K562 (cell line): ENCODE measurements at regions not wholly inside any gene's neighbourhood (a gene's known extent, or its start where the extent isn't known, plus 50 kb on each side); places are given as distances from the start of the nearest gene placed in this dataset.

Source experiments
- CEBPB ChIP-seq: fragments of 450-650 bp; IDR thresholded peaks from 2 replicates; pipeline ENCODE4 v1.6.1; 2016; ENCODE audit warnings: missing genetic modification characterization, missing compliant biosample characterization
- SPI1 ChIP-seq: IDR thresholded peaks from 2 replicates; pipeline ENCODE4 v1.6.1; 2011; ENCODE audit warnings: low read depth, low read length, control low read depth, borderline replicate concordance
- XRCC3 ChIP-seq: fragments of 450-650 bp; IDR thresholded peaks from 2 replicates; pipeline ENCODE4 v1.6.1; 2017; ENCODE audit warnings: mild to moderate bottlenecking, moderate library complexity
- ZBED1 ChIP-seq: IDR thresholded peaks from 2 replicates; pipeline ENCODE4 v1.6.1; 2014
- ZC3H11A ChIP-seq: IDR thresholded peaks from 2 replicates; pipeline ENCODE4 v1.6.1; 2012; ENCODE audit warnings: low read depth, low read length, improper control_type of control experiment
- ZNF696 ChIP-seq: fragments of 250-450 bp; sonication (Bioruptor Pico); conservative IDR thresholded peaks from 2 replicates; pipeline ENCODE4 v1.4.0; 2020; ENCODE audit warnings: mild to moderate bottlenecking, moderate library complexity
- TF ChIP-seq, protein P1 (sequence below): sonication (generic); formaldehyde crosslinking; IDR thresholded peaks from 2 replicates; pipeline ENCODE4 v1.8.1; 2022; ENCODE audit warnings: missing genetic modification reagents
- TF ChIP-seq, protein P2 (sequence below), 2 experiments: fragments of 450-650 bp; formaldehyde crosslinking in 1 of 2; IDR thresholded peaks; 2 replicates each; pipeline versions ENCODE4 v1.4.0 to v1.6.1; 2014 to 2020; ENCODE audit warnings: mild to moderate bottlenecking in 2 of 2, borderline replicate concordance in 1 of 2, low read depth in 1 of 2

DNA sequence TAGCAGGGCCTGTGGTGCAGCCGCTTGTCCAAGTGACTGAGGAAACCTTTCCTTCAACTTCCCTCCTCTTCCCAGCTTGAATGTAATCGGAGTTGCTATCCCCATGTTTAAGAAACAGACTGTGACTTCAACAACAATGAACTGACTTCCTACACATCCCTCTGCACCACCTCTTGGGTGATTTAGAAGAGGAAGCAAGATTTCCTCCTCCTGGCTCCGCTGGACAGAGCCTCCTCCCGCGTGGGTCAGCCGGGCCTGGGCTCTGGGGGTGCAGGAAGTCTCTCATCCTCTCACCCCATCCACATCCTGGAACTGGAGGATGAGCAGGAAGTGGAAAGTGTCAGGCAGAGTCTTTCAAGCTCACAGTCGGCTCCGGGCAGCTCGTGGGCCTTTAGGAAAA lies 84.3 kb downstream of the GATA6 start:
- TF ChIP-seq ZBED1 (no peak), XRCC3 (no peak), ZNF696 (no peak), ZC3H11A (no peak), CEBPB (tag) (no peak), SPI1 (no peak)
- TF ChIP-seq, protein P1, sequence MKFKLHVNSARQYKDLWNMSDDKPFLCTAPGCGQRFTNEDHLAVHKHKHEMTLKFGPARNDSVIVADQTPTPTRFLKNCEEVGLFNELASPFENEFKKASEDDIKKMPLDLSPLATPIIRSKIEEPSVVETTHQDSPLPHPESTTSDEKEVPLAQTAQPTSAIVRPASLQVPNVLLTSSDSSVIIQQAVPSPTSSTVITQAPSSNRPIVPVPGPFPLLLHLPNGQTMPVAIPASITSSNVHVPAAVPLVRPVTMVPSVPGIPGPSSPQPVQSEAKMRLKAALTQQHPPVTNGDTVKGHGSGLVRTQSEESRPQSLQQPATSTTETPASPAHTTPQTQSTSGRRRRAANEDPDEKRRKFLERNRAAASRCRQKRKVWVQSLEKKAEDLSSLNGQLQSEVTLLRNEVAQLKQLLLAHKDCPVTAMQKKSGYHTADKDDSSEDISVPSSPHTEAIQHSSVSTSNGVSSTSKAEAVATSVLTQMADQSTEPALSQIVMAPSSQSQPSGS (CRISPR knock-in tag): no peak
- TF ChIP-seq, protein P2, sequence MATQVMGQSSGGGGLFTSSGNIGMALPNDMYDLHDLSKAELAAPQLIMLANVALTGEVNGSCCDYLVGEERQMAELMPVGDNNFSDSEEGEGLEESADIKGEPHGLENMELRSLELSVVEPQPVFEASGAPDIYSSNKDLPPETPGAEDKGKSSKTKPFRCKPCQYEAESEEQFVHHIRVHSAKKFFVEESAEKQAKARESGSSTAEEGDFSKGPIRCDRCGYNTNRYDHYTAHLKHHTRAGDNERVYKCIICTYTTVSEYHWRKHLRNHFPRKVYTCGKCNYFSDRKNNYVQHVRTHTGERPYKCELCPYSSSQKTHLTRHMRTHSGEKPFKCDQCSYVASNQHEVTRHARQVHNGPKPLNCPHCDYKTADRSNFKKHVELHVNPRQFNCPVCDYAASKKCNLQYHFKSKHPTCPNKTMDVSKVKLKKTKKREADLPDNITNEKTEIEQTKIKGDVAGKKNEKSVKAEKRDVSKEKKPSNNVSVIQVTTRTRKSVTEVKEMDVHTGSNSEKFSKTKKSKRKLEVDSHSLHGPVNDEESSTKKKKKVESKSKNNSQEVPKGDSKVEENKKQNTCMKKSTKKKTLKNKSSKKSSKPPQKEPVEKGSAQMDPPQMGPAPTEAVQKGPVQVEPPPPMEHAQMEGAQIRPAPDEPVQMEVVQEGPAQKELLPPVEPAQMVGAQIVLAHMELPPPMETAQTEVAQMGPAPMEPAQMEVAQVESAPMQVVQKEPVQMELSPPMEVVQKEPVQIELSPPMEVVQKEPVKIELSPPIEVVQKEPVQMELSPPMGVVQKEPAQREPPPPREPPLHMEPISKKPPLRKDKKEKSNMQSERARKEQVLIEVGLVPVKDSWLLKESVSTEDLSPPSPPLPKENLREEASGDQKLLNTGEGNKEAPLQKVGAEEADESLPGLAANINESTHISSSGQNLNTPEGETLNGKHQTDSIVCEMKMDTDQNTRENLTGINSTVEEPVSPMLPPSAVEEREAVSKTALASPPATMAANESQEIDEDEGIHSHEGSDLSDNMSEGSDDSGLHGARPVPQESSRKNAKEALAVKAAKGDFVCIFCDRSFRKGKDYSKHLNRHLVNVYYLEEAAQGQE (IDR thresholded peaks at IDR 0.05; ENCODE audit: borderline replicate concordance): peak; percentile 32; the same call in 1 of the 2 replicates
- TF ChIP-seq, protein P2 (CRISPR knock-in tag; IDR thresholded peaks at IDR 0.05; ENCODE audit: low read depth): peak; percentile 35; the same call in 1 of the 2 replicates
